ENCODE measurements at regions not wholly inside any gene's neighbourhood (a gene's known extent, or its start where the extent isn't known, plus 50 kb on each side); places are given as distances from the start of the nearest gene placed in this dataset.

DNA sequence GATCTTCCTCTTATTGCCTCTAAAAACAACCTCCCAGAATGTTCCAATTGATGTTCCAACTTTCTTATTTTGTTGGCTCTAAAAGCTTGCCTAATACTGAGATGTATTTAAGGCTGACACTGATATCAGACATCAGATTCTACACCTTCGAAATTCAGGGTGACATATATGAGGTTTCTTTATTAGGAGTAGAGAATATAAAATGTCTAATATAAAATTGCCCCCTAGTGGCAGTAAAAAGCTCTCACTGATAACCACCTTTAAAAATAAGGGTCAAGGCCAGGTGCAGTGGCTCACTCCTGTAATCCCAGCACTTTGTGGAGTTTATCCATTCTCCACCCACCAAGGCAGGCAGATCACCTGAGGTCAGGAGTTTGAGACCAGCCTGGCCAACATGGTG is 789.7 kb upstream of the SLC39A10 start:
- TF ChIP-seq POLR2AphosphoS5 (IDR thresholded peaks at IDR 0.05) (no peak), EP300 (IDR thresholded peaks at IDR 0.05) (no peak)
- TF ChIP-seq, protein P1, sequence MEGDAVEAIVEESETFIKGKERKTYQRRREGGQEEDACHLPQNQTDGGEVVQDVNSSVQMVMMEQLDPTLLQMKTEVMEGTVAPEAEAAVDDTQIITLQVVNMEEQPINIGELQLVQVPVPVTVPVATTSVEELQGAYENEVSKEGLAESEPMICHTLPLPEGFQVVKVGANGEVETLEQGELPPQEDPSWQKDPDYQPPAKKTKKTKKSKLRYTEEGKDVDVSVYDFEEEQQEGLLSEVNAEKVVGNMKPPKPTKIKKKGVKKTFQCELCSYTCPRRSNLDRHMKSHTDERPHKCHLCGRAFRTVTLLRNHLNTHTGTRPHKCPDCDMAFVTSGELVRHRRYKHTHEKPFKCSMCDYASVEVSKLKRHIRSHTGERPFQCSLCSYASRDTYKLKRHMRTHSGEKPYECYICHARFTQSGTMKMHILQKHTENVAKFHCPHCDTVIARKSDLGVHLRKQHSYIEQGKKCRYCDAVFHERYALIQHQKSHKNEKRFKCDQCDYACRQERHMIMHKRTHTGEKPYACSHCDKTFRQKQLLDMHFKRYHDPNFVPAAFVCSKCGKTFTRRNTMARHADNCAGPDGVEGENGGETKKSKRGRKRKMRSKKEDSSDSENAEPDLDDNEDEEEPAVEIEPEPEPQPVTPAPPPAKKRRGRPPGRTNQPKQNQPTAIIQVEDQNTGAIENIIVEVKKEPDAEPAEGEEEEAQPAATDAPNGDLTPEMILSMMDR (IDR thresholded peaks at IDR 0.05) = peak in 1 of 4 experiments; percentile 12

Measured in sigmoid colon (tissue), 4 donors.